A549 (cell line): ENCODE measurements at regions not wholly inside any gene's neighbourhood (a gene's known extent, or its start where the extent isn't known, plus 50 kb on each side); places are given as distances from the start of the nearest gene placed in this dataset.

Source experiments
- ATAC-seq, 2 experiments: fragments of 200-7000 bp in 1 of 2; fragments of >200 bp in 1 of 2; cut with Nextera tagmentation in 1 of 2; cut with Tn5 transposase in 1 of 2; 3 replicates each; pipeline versions ENCODE4 v1.8.0 to v1.9.1; 2018 to 2020; ENCODE audit warnings: mild to moderate bottlenecking in 1 of 2, moderate library complexity in 1 of 2
- CTCF ChIA-PET: fragments of 300-600 bp; sonication (Branson Sonifier 250); formaldehyde crosslinking; extraction: SDS; loops from one replicate; lab custom pipeline; 2021; ENCODE audit warnings: antibody characterized with exemption, inconsistent platforms; lab: Yijun Ruan, JAX
- POLR2A ChIA-PET: fragments of 350-600 bp; formaldehyde crosslinking; extraction: SDS; loops from one replicate; lab custom pipeline; 2021; ENCODE audit warnings: antibody characterized with exemption, inconsistent platforms; lab: Yijun Ruan, JAX
- DNase-seq, 2 experiments: peaks; one replicate each; pipeline versions ENCODE4 v3.0.0 to v3.0.0-alpha.2; 2011 to 2016; ENCODE audit warnings: low read depth in 1 of 2, low spot score in 1 of 2
- FAIRE-seq: peaks from 2 replicates; lab custom pipeline; 2011; peaks lifted over from hg19 to GRCh38; lab: Jason Lieb, UNC
- H3K27ac ChIP-seq, 2 experiments: fragments of >200 bp; sonication (Bioruptor Twin); formaldehyde crosslinking; 3 replicates each; pipeline ENCODE4 v1.5.1; 2016 to 2017
- H3K4me1 ChIP-seq: fragments of >200 bp; sonication (Bioruptor Twin); formaldehyde crosslinking; 3 replicates; pipeline ENCODE4 v1.6.1; 2016
- H3K4me2 ChIP-seq: fragments of >200 bp; sonication (Bioruptor Twin); formaldehyde crosslinking; 3 replicates; pipeline ENCODE4 v1.6.1; 2016
- H3K4me3 ChIP-seq: fragments of >200 bp; sonication (Bioruptor Twin); formaldehyde crosslinking; 3 replicates; pipeline ENCODE4 v1.5.1; 2016
- H3K9me3 ChIP-seq: fragments of >200 bp; sonication (Bioruptor Twin); formaldehyde crosslinking; 3 replicates; pipeline ENCODE4 v1.6.1; 2016
- BCL3 ChIP-seq: fragments of >200 bp; sonication (Bioruptor Twin); formaldehyde crosslinking; IDR thresholded peaks from 3 replicates; pipeline ENCODE4 v1.6.1; 2016
- BHLHE40 ChIP-seq: IDR thresholded peaks from 2 replicates; pipeline ENCODE4 v1.6.1; 2012; ENCODE audit warnings: low read depth, low read length, inconsistent platforms
- CEBPB ChIP-seq, 2 experiments: fragments of >200 bp in 1 of 2; sonication (Bioruptor Twin) in 1 of 2; formaldehyde crosslinking in 1 of 2; IDR thresholded peaks; 2 replicates each; pipeline ENCODE4 v1.6.1; 2012 to 2016
- CHD2 ChIP-seq: fragments of 150-350 bp; IDR thresholded peaks from 2 replicates; pipeline ENCODE4 v1.6.1; 2014; ENCODE audit warnings: low read length; ENCODE audit not compliant: partially characterized antibody
- CHD4 ChIP-seq: fragments of 200-600 bp; sonication (generic); IDR thresholded peaks from 2 replicates; pipeline ENCODE4 v1.6.1; 2016; ENCODE audit warnings: antibody characterized with exemption, mild to moderate bottlenecking, borderline replicate concordance
- ESRRA ChIP-seq: fragments of 150-350 bp; IDR thresholded peaks from 2 replicates; pipeline ENCODE4 v1.6.1; 2014; ENCODE audit warnings: mild to moderate bottlenecking, low read length, borderline replicate concordance
- FOSL2 ChIP-seq, 2 experiments: fragments of 450-650 bp in 1 of 2; fragments of >200 bp in 1 of 2; sonication (Bioruptor Twin) in 1 of 2; formaldehyde crosslinking; IDR thresholded peaks; 2 replicates each; pipeline versions ENCODE4 v1.5.0 to v1.6.1; 2016 to 2020; ENCODE audit warnings: mild to moderate bottlenecking in 1 of 2, moderate library complexity in 1 of 2
- GATA3 ChIP-seq: IDR thresholded peaks from 2 replicates; pipeline ENCODE4 v1.6.1; 2012; ENCODE audit warnings: borderline replicate concordance
- HOXB5 ChIP-seq: fragments of 250-450 bp; sonication (Bioruptor Pico); IDR thresholded peaks from 2 replicates; pipeline ENCODE4 v1.5.0; 2020; ENCODE audit warnings: mild to moderate bottlenecking, moderate library complexity
- JUNB ChIP-seq: fragments of >200 bp; sonication (Bioruptor Twin); formaldehyde crosslinking; IDR thresholded peaks from 2 replicates; pipeline ENCODE4 v1.6.1; 2016
- MAFK ChIP-seq: fragments of 450-650 bp; IDR thresholded peaks from 2 replicates; pipeline ENCODE4 v1.6.1; 2014; ENCODE audit not compliant: partially characterized antibody
- MYC ChIP-seq: IDR thresholded peaks from 2 replicates; pipeline ENCODE4 v1.6.1; 2012; ENCODE audit warnings: mild to moderate bottlenecking, inconsistent platforms, low read length, improper control_type of control experiment, borderline replicate concordance
- PHF8 ChIP-seq: fragments of 200-600 bp; sonication (generic); IDR thresholded peaks from 2 replicates; pipeline ENCODE4 v1.6.1; 2016; ENCODE audit warnings: low read depth, mild to moderate bottlenecking, antibody characterized with exemption, moderate library complexity, borderline replicate concordance
- POLR2AphosphoS2 ChIP-seq: conservative IDR thresholded peaks from 2 replicates; pipeline ENCODE4 v1.6.1; 2012; ENCODE audit warnings: low read length, improper control_type of control experiment, inconsistent platforms
- RARB ChIP-seq: fragments of 250-450 bp; sonication (Bioruptor Pico); IDR thresholded peaks from 2 replicates; pipeline ENCODE4 v1.8.0; 2021; ENCODE audit warnings: mild to moderate bottlenecking, moderate library complexity
- USF2 ChIP-seq: fragments of 450-650 bp; IDR thresholded peaks from 2 replicates; pipeline ENCODE4 v1.6.1; 2014; ENCODE audit warnings: antibody characterized with exemption
- ZFP36 ChIP-seq: fragments of 450-650 bp; IDR thresholded peaks from 2 replicates; pipeline ENCODE4 v1.6.1; 2014; ENCODE audit warnings: borderline replicate concordance; ENCODE audit not compliant: partially characterized antibody
- ZSCAN20 ChIP-seq: fragments of 250-450 bp; sonication (Bioruptor Pico); IDR thresholded peaks from 2 replicates; pipeline ENCODE4 v1.8.0; 2022; ENCODE audit warnings: mild to moderate bottlenecking, moderate library complexity
- WGBS: methylation state at CpG from one replicate; pipeline ENCODE4 v1.1.6; 2017; ENCODE audit errors: missing lambda C conversion rate; 5-methylcytosine and 5-hydroxymethylcytosine counted together
- TF ChIP-seq, protein P1 (sequence below): IDR thresholded peaks from 2 replicates; pipeline ENCODE4 v1.6.1; 2012; ENCODE audit warnings: low read depth, borderline replicate concordance
- TF ChIP-seq, protein P2 (sequence below): IDR thresholded peaks from 2 replicates; pipeline ENCODE4 v1.6.1; 2012

DNA sequence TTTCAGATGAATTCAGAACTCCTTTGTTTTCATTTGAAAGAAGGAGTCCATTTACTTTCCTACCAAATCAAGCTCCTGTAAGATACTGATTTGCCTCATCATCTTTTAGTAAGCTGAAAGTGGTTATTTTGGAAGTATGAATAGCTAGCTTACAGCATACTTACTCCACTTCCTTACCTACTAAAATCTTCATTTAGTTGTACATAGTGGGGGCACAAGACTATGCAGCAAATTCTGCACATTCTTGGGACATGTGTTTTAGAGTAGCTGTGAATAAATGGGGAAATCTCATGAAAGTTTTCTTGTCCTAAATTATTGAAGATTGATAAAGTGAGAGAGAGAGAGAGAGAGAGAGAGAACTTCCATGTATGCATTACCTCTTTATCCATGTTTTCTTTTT is 256.3 kb downstream of the OGFRL1 start:
- H3K4me1 ChIP-seq: no peaks in the 10 kb centered on the region
- ATAC-seq: no peak
- no peak for FAIRE-seq
- no peaks in the 10 kb centered on the region for H3K9me3 ChIP-seq
- no peak overlapping the region for H3K4me2 ChIP-seq
- ChIA-PET POLR2A (no interaction called here), CTCF (no interaction called here)
- H3K4me3 ChIP-seq: no peak overlapping the region
- no peak overlapping the region for H3K27ac ChIP-seq
- no peak for DNase-seq
- TF ChIP-seq, protein P1, sequence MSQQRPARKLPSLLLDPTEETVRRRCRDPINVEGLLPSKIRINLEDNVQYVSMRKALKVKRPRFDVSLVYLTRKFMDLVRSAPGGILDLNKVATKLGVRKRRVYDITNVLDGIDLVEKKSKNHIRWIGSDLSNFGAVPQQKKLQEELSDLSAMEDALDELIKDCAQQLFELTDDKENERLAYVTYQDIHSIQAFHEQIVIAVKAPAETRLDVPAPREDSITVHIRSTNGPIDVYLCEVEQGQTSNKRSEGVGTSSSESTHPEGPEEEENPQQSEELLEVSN: no peak
- TF ChIP-seq CHD4: no peak

GRCh38 chr6:71545905-71546304 is 257.3 kb downstream of the OGFRL1 start:
- CTCF ChIA-PET: no interaction called here

DNA sequence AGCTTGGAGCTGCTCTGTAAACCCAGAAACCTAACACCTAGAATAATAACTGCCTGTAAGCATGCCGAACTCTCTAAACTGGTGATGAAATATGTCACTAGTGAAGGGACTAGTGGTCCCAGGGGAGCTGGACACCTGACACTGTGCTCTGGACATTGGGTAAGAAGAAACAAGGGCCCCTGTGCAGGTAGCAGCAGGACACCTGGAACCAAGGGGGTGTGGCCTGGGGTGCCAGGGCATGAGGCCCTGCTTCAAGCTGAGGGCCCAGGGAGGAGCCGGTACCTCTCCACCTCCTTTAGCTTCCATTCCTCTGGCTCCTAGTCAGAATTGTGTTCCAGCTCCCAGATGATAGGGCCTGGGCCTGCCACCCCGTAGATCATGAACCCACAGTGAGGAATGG is 263.2 kb downstream of the OGFRL1 start:
- POLR2A ChIA-PET: no interaction called here
- Histone ChIP-seq H3K4me1 (no peaks in the 10 kb centered on the region), H3K4me2 (no peak overlapping the region), H3K9me3 (no peaks in the 10 kb centered on the region; the same call in 2 of the 3 replicates), H3K27ac (no peak overlapping the region), H3K4me3 (no peak overlapping the region)
- ATAC-seq: no peak
- DNase-seq: no peak
- CTCF ChIA-PET: interaction anchor here (1.5 kb wide), 1 partner anchor 13 kb away, joined by 4 read pairs; no protein-coding TSS in a partner anchor
- WGBS: 79% methylated on average over 3 of the region's 3 CpGs
- no peak for TF ChIP-seq FOSL2 (IDR thresholded peaks at IDR 0.05)
- no peak for TF ChIP-seq FOSL2 (CRISPR knock-in tag; IDR thresholded peaks at IDR 0.05)
- no peak for TF ChIP-seq MYC
- no peak for TF ChIP-seq BHLHE40
- no peak for TF ChIP-seq USF2
- TF ChIP-seq, protein P2, sequence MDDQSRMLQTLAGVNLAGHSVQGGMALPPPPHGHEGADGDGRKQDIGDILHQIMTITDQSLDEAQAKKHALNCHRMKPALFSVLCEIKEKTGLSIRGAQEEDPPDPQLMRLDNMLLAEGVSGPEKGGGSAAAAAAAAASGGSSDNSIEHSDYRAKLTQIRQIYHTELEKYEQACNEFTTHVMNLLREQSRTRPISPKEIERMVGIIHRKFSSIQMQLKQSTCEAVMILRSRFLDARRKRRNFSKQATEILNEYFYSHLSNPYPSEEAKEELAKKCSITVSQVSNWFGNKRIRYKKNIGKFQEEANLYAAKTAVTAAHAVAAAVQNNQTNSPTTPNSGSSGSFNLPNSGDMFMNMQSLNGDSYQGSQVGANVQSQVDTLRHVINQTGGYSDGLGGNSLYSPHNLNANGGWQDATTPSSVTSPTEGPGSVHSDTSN: no peak
- TF ChIP-seq, protein P1: no peak
- no peak for TF ChIP-seq GATA3
- no peak for TF ChIP-seq ESRRA
- no peak for TF ChIP-seq JUNB
- TF ChIP-seq HOXB5: no peak
- no peak for TF ChIP-seq BCL3
- TF ChIP-seq CHD2: no peak
- no peak for TF ChIP-seq RARB (CRISPR knock-in tag)
- no peak for TF ChIP-seq CHD4
- no peak for TF ChIP-seq MAFK
- TF ChIP-seq ZSCAN20 (CRISPR knock-in tag): no peak
- no peak for TF ChIP-seq PHF8
- TF ChIP-seq ZFP36: no peak
- no peak for FAIRE-seq

More at GRCh38 chr6:71545905-71546304, 257.3 kb downstream of the OGFRL1 start:
- POLR2A ChIA-PET: no interaction called here
- H3K27ac ChIP-seq: no peak overlapping the region
- DNase-seq (no peak), FAIRE-seq (no peak), ATAC-seq (no peak)
- 86% methylated on average over 3 of the region's 3 CpGs for WGBS
- H3K4me2 ChIP-seq: no peak overlapping the region
- TF ChIP-seq CEBPB (IDR thresholded peaks at IDR 0.05): peak in 1 of 2 experiments; percentile 50; a peak in 1 of 4 replicates
- TF ChIP-seq POLR2AphosphoS2: no peak
- H3K4me3 ChIP-seq: no peak overlapping the region
- H3K4me1 ChIP-seq: no peaks in the 10 kb centered on the region
- no peaks in the 10 kb centered on the region for H3K9me3 ChIP-seq
